ENCODE measurements at regions not wholly inside any gene's neighbourhood (a gene's known extent, or its start where the extent isn't known, plus 50 kb on each side); places are given as distances from the start of the nearest gene placed in this dataset.

DNA sequence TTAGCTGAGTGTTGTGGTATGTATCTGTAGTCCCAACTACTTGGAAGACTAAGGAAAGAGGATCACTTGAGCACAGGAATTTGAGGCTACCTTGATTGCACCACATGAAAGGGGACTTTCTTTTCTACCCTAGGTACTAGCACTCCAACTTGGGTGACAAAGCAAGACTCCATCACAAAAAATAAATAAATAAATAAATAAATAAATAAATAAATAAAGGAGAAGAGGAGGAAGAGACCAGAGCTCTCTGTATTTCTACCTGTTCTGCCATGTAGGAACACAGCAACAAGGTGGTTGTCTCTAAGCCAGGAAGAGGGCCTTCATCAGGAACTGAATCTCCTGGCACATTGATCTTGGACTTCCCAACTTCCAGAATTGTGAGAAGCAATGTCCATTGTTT, 118.6 kb downstream of the HMHB1 start:
- peaks cover 5% of the 10 kb centered on the region; the same call in 1 of the 2 replicates for H3K4me1 ChIP-seq (ENCODE audit: insufficient read depth, low read length)
- no peak overlapping the region for H3K4me3 ChIP-seq (ENCODE audit: low read length)
- no peak overlapping the region for H3K27ac ChIP-seq (ENCODE audit: low read length)
- H3K9me3 ChIP-seq (ENCODE audit: insufficient read depth, low read depth, low read length): no peaks in the 10 kb centered on the region
- H3K9ac ChIP-seq (ENCODE audit: low read depth, low read length): no peak overlapping the region
- no peaks in the 10 kb centered on the region for H3K36me3 ChIP-seq (ENCODE audit: insufficient read depth, low read depth, low read length)
- no peaks in the 10 kb centered on the region for H3K27me3 ChIP-seq (ENCODE audit: insufficient read depth, low read length)

DNA sequence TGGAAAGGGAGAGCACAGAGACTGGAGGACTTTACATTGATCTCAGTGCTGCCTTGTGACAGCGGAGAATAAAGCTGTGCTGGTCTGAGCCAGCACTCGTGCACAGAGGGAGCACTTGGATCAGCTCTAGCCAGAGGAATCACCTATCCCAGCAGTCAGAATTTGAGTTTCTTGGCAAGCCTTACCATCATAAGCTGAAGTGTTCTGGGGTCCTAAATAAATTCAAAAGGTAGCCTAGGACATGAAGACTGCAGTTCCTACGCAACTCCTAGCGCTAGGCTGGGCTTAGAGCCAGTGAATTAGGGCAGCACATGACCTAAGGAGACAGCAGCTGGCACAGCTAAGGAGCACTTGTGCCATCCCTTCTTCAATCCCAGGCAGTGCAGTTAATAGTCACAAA, 119.5 kb downstream of the HMHB1 start:
- H3K9ac ChIP-seq (ENCODE audit: low read depth, low read length): no peak overlapping the region
- no peaks in the 10 kb centered on the region for H3K36me3 ChIP-seq (ENCODE audit: insufficient read depth, low read depth, low read length)
- no peaks in the 10 kb centered on the region for H3K27me3 ChIP-seq (ENCODE audit: insufficient read depth, low read length)
- no peaks in the 10 kb centered on the region for H3K9me3 ChIP-seq (ENCODE audit: insufficient read depth, low read depth, low read length)
- H3K27ac ChIP-seq (ENCODE audit: low read length): no peak overlapping the region
- H3K4me1 ChIP-seq (ENCODE audit: insufficient read depth, low read length): peaks cover 5% of the 10 kb centered on the region; the same call in 1 of the 2 replicates
- H3K4me3 ChIP-seq (ENCODE audit: low read length): no peak overlapping the region

- no peak overlapping the region for H3K27ac ChIP-seq (ENCODE audit: low read length)
- no peaks in the 10 kb centered on the region for H3K36me3 ChIP-seq (ENCODE audit: insufficient read depth, low read depth, low read length)
- H3K4me3 ChIP-seq (ENCODE audit: low read length): no peak overlapping the region
- no peaks in the 10 kb centered on the region for H3K27me3 ChIP-seq (ENCODE audit: insufficient read depth, low read length)
- H3K9me3 ChIP-seq (ENCODE audit: insufficient read depth, low read depth, low read length): no peaks in the 10 kb centered on the region
- peaks cover 5% of the 10 kb centered on the region; the same call in 1 of the 2 replicates for H3K4me1 ChIP-seq (ENCODE audit: insufficient read depth, low read length)
- H3K9ac ChIP-seq (ENCODE audit: low read depth, low read length): no peak overlapping the region
Observed at GRCh38 chr5:143931986-143932385, 120.0 kb downstream of the HMHB1 start.

- H3K4me1 ChIP-seq (ENCODE audit: insufficient read depth, low read length): peaks cover 5% of the 10 kb centered on the region; the same call in 1 of the 2 replicates
- no peaks in the 10 kb centered on the region for H3K27me3 ChIP-seq (ENCODE audit: insufficient read depth, low read length)
- H3K4me3 ChIP-seq (ENCODE audit: low read length): no peak overlapping the region
- H3K27ac ChIP-seq (ENCODE audit: low read length): no peak overlapping the region
- H3K36me3 ChIP-seq (ENCODE audit: insufficient read depth, low read depth, low read length): no peaks in the 10 kb centered on the region
- no peaks in the 10 kb centered on the region for H3K9me3 ChIP-seq (ENCODE audit: insufficient read depth, low read depth, low read length)
- H3K9ac ChIP-seq (ENCODE audit: low read depth, low read length): no peak overlapping the region
Observed at GRCh38 chr5:143932584-143932983, 120.6 kb downstream of the HMHB1 start.

- H3K9ac ChIP-seq (ENCODE audit: low read depth, low read length): no peak overlapping the region
- H3K4me3 ChIP-seq (ENCODE audit: low read length): no peak overlapping the region
- no peaks in the 10 kb centered on the region for H3K9me3 ChIP-seq (ENCODE audit: insufficient read depth, low read depth, low read length)
- no peaks in the 10 kb centered on the region for H3K36me3 ChIP-seq (ENCODE audit: insufficient read depth, low read depth, low read length)
- no peak overlapping the region for H3K27ac ChIP-seq (ENCODE audit: low read length)
- H3K4me1 ChIP-seq (ENCODE audit: insufficient read depth, low read length): peaks cover 5% of the 10 kb centered on the region; the same call in 1 of the 2 replicates
- no peaks in the 10 kb centered on the region for H3K27me3 ChIP-seq (ENCODE audit: insufficient read depth, low read length)
Observed at GRCh38 chr5:143933451-143933850, 121.5 kb downstream of the HMHB1 start.

- Histone ChIP-seq H3K4me3 (ENCODE audit: low read length) (no peak overlapping the region), H3K27ac (ENCODE audit: low read length) (no peak overlapping the region), H3K9ac (ENCODE audit: low read depth, low read length) (no peak overlapping the region), H3K36me3 (ENCODE audit: insufficient read depth, low read depth, low read length) (no peaks in the 10 kb centered on the region), H3K27me3 (ENCODE audit: insufficient read depth, low read length) (no peaks in the 10 kb centered on the region), H3K9me3 (ENCODE audit: insufficient read depth, low read depth, low read length) (no peaks in the 10 kb centered on the region), H3K4me1 (ENCODE audit: insufficient read depth, low read length) (no peaks in the 10 kb centered on the region)
Observed at GRCh38 chr5:143934821-143935220, 122.9 kb downstream of the HMHB1 start.

GRCh38 chr5:143938230-143938629, 126.3 kb downstream of the HMHB1 start:
- Histone ChIP-seq H3K27me3 (ENCODE audit: insufficient read depth, low read length) (no peaks in the 10 kb centered on the region), H3K27ac (ENCODE audit: low read length) (no peak overlapping the region), H3K36me3 (ENCODE audit: insufficient read depth, low read depth, low read length) (no peaks in the 10 kb centered on the region), H3K4me1 (ENCODE audit: insufficient read depth, low read length) (no peaks in the 10 kb centered on the region), H3K9me3 (ENCODE audit: insufficient read depth, low read depth, low read length) (peaks cover 8% of the 10 kb centered on the region), H3K9ac (ENCODE audit: low read depth, low read length) (no peak overlapping the region), H3K4me3 (ENCODE audit: low read length) (no peak overlapping the region)

- Histone ChIP-seq H3K4me3 (ENCODE audit: low read length) (no peak overlapping the region), H3K9me3 (ENCODE audit: insufficient read depth, low read depth, low read length) (peaks cover 11% of the 10 kb centered on the region), H3K4me1 (ENCODE audit: insufficient read depth, low read length) (no peaks in the 10 kb centered on the region), H3K9ac (ENCODE audit: low read depth, low read length) (no peak overlapping the region), H3K27ac (ENCODE audit: low read length) (no peak overlapping the region), H3K36me3 (ENCODE audit: insufficient read depth, low read depth, low read length) (no peaks in the 10 kb centered on the region), H3K27me3 (ENCODE audit: insufficient read depth, low read length) (no peaks in the 10 kb centered on the region)
Observed at GRCh38 chr5:143946837-143947236, 134.9 kb downstream of the HMHB1 start.

- Histone ChIP-seq H3K9ac (ENCODE audit: low read depth, low read length) (no peak overlapping the region), H3K27me3 (ENCODE audit: insufficient read depth, low read length) (no peaks in the 10 kb centered on the region), H3K27ac (ENCODE audit: low read length) (no peak overlapping the region), H3K4me1 (ENCODE audit: insufficient read depth, low read length) (no peaks in the 10 kb centered on the region), H3K36me3 (ENCODE audit: insufficient read depth, low read depth, low read length) (no peaks in the 10 kb centered on the region), H3K9me3 (ENCODE audit: insufficient read depth, low read depth, low read length) (peaks cover 11% of the 10 kb centered on the region), H3K4me3 (ENCODE audit: low read length) (no peak overlapping the region)
Observed at GRCh38 chr5:143947313-143947712, 135.4 kb downstream of the HMHB1 start.

DNA sequence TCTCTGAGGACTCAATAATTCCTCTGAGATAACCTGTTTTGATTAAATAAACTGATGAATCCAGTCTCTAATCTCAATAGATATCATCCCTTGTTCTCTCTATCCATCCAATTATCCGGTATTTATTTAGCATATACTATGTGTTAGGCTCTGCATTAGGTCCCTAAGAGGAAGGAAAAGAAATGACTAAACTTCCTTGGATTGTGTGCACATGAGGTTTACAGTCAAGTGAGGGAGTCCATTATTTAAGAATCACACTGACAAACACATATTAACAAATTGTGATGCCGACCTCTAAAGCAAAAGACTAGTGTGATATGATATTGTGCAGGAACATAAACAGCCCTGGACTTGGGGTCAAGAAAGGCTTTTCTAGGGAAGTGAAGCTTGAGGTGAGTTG, 140.8 kb downstream of the HMHB1 start:
- no peaks in the 10 kb centered on the region for H3K9me3 ChIP-seq (ENCODE audit: insufficient read depth, low read depth, low read length)
- no peaks in the 10 kb centered on the region for H3K36me3 ChIP-seq (ENCODE audit: insufficient read depth, low read depth, low read length)
- H3K4me3 ChIP-seq (ENCODE audit: low read length): no peak overlapping the region
- no peak overlapping the region for H3K27ac ChIP-seq (ENCODE audit: low read length)
- H3K4me1 ChIP-seq (ENCODE audit: insufficient read depth, low read length): 0 out of 2 replicates have a peak, but pooled peaks cover 3% of the 10 kb centered on the region
- no peaks in the 10 kb centered on the region for H3K27me3 ChIP-seq (ENCODE audit: insufficient read depth, low read length)
- no peak overlapping the region for H3K9ac ChIP-seq (ENCODE audit: low read depth, low read length)

GRCh38 chr5:143953851-143954250, 141.9 kb downstream of the HMHB1 start:
- no peak overlapping the region for H3K27ac ChIP-seq (ENCODE audit: low read length)
- H3K9ac ChIP-seq (ENCODE audit: low read depth, low read length): no peak overlapping the region
- no peaks in the 10 kb centered on the region for H3K9me3 ChIP-seq (ENCODE audit: insufficient read depth, low read depth, low read length)
- no peak overlapping the region for H3K4me3 ChIP-seq (ENCODE audit: low read length)
- H3K36me3 ChIP-seq (ENCODE audit: insufficient read depth, low read depth, low read length): no peaks in the 10 kb centered on the region
- H3K27me3 ChIP-seq (ENCODE audit: insufficient read depth, low read length): no peaks in the 10 kb centered on the region
- 0 out of 2 replicates have a peak, but pooled peaks cover 3% of the 10 kb centered on the region for H3K4me1 ChIP-seq (ENCODE audit: insufficient read depth, low read length)

DNA sequence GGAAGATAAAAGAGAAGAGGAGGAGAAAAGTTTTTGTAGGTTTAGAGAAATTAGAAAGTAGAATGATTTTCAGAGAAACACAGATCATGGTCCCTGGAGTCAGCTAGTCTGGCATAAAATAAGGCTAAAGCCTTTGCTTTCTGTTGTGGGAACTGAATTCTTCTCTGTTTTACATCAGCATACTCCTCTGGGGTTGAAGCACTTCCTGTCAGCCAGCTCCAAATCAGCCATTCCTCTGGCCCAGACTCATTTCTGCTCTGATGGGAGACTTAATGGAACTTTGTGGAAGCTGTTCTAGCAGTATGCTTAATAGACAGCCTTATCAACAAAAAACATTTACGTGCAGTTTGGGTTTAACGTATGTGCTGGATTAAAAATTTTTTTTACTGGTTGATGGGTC, 143.2 kb downstream of the HMHB1 start:
- H3K4me3 ChIP-seq (ENCODE audit: low read length): no peak overlapping the region

More for the DNA sequence above, 143.2 kb downstream of the HMHB1 start:
- Histone ChIP-seq H3K9ac (ENCODE audit: low read depth, low read length) (no peak overlapping the region), H3K4me1 (ENCODE audit: insufficient read depth, low read length) (0 out of 2 replicates have a peak, but pooled peaks cover 3% of the 10 kb centered on the region), H3K27ac (ENCODE audit: low read length) (no peak overlapping the region), H3K27me3 (ENCODE audit: insufficient read depth, low read length) (no peaks in the 10 kb centered on the region), H3K9me3 (ENCODE audit: insufficient read depth, low read depth, low read length) (no peaks in the 10 kb centered on the region), H3K36me3 (ENCODE audit: insufficient read depth, low read depth, low read length) (no peaks in the 10 kb centered on the region)

Measured in iPS-20b (cell line).